K562 (cell line): ENCODE measurements at regions not wholly inside any gene's neighbourhood (a gene's known extent, or its start where the extent isn't known, plus 50 kb on each side); places are given as distances from the start of the nearest gene placed in this dataset.

Experiments used
- ATAC-seq: fragments of 200-7000 bp; cut with Tn5 transposase; 3 replicates; pipeline ENCODE4 v1.9.1; 2020; ENCODE audit warnings: moderate library complexity
- BruUV-seq: library from RNA; stranded (reverse); fragments of 400-500 nt; replicated peaks from 2 replicates; lab custom pipeline; 2021; lab: Mats Ljungman, UMichigan
- CTCF ChIA-PET: fragments of 300-600 bp; formaldehyde crosslinking; extraction: SDS; loops from one replicate; lab custom pipeline; 2021; ENCODE audit warnings: low intra/inter-chr PET ratio; lab: Yijun Ruan, JAX
- POLR2A ChIA-PET: fragments of 300-600, 350-650 bp; sonication (Branson Sonifier 250); formaldehyde crosslinking; extraction: SDS; loops from one replicate; lab custom pipeline; 2021; ENCODE audit warnings: antibody characterized with exemption, inconsistent platforms; lab: Yijun Ruan, JAX
- DNase-seq, 4 experiments: peaks; one replicate each; pipeline versions ENCODE4 v3.0.0 to v3.0.0-alpha.2; 2011 to 2018; ENCODE audit warnings: low spot score in 3 of 4, mixed read lengths in 3 of 4; ENCODE audit errors: extremely low read depth in 1 of 4
- FAIRE-seq: peaks from 2 replicates; lab custom pipeline; 2011; peaks lifted over from hg19 to GRCh38; lab: Jason Lieb, UNC
- H2AFZ ChIP-seq: 2 replicates; pipeline ENCODE4 v1.6.0; 2011; ENCODE audit warnings: low read depth, low read length, control low read depth, inconsistent platforms
- H3K27ac ChIP-seq: fragments of 200-600 bp; 3 replicates; pipeline ENCODE4 v1.8.0; 2011; ENCODE audit warnings: low read depth, mild to moderate bottlenecking, control low read depth, inconsistent platforms, low read length, moderate library complexity, mixed read lengths; ENCODE audit errors: extremely low read depth
- H3K27me3 ChIP-seq, 2 experiments: fragments of 300-600 bp in 1 of 2; 2 replicates in 1 of 2; 3 replicates in 1 of 2; pipeline versions ENCODE4 v1.6.0 to v1.8.0; 2011; ENCODE audit warnings: inconsistent platforms in 2 of 2, low read length in 2 of 2, mild to moderate bottlenecking in 1 of 2, mixed read lengths in 1 of 2, moderate library complexity in 1 of 2; ENCODE audit not compliant: control insufficient read depth in 2 of 2, insufficient read depth in 2 of 2
- H3K36me3 ChIP-seq: fragments of 300-600 bp; 3 replicates; pipeline ENCODE4 v1.8.0; 2011; ENCODE audit warnings: mild to moderate bottlenecking, low read length, inconsistent platforms; ENCODE audit not compliant: control insufficient read depth, insufficient read depth
- H3K4me1 ChIP-seq, 2 experiments: fragments of 200-600 bp in 1 of 2; replicated peaks in 1 of 2; 2 replicates in 1 of 2; 3 replicates in 1 of 2; pipeline versions ENCODE4 v1.5.1 to v1.8.0; 2011; ENCODE audit warnings: inconsistent platforms in 2 of 2, low read length in 2 of 2, mild to moderate bottlenecking in 1 of 2, mixed read lengths in 1 of 2, moderate library complexity in 1 of 2; ENCODE audit not compliant: control insufficient read depth in 2 of 2, insufficient read depth in 2 of 2
- H3K4me2 ChIP-seq: 2 replicates; pipeline ENCODE4 v1.6.1; 2011; ENCODE audit warnings: low read length, control low read depth, inconsistent platforms, mixed read lengths; ENCODE audit not compliant: insufficient read depth
- H3K4me3 ChIP-seq: fragments of 200-600 bp; sonication (generic), shearing (Covaris generic); 2 replicates; pipeline ENCODE4 v1.5.1; 2016; ENCODE audit warnings: control low read depth, inconsistent platforms
- H3K79me2 ChIP-seq: fragments of 200-600 bp; 3 replicates; pipeline ENCODE4 v1.8.0; 2011; ENCODE audit warnings: low read length, inconsistent platforms; ENCODE audit not compliant: control insufficient read depth, insufficient read depth
- H3K9ac ChIP-seq, 2 experiments: 2 replicates each; pipeline versions ENCODE4 v1.6.0 to v1.6.1; 2011; ENCODE audit warnings: low read depth in 2 of 2, low read length in 2 of 2, control low read depth in 1 of 2, inconsistent platforms in 1 of 2, mild to moderate bottlenecking in 1 of 2, mixed read lengths in 1 of 2; ENCODE audit not compliant: insufficient read depth in 1 of 2
- H3K9me1 ChIP-seq: one replicate; pipeline ENCODE4 v1.6.0; 2011; ENCODE audit warnings: inconsistent platforms, mild to moderate bottlenecking, low read length, moderate library complexity; ENCODE audit not compliant: control insufficient read depth, insufficient read depth
- H3K9me3 ChIP-seq: replicated peaks from 2 replicates; pipeline ENCODE4 v1.5.1; 2011; ENCODE audit warnings: low read depth, low read length, inconsistent platforms; ENCODE audit not compliant: control insufficient read depth, insufficient read depth
- H4K20me1 ChIP-seq: replicated peaks from 2 replicates; pipeline ENCODE4 v1.6.1; 2011; ENCODE audit warnings: low read length, inconsistent platforms, mixed read lengths; ENCODE audit not compliant: control insufficient read depth, insufficient read depth
- BRD9 ChIP-seq: fragments of 450-650 bp; IDR thresholded peaks from 2 replicates; pipeline ENCODE4 v1.6.1; 2018; ENCODE audit warnings: low read depth; ENCODE audit not compliant: partially characterized antibody
- NRF1 ChIP-seq, 2 experiments: fragments of 450-650 bp; IDR thresholded peaks in 1 of 2; conservative IDR thresholded peaks in 1 of 2; 2 replicates each; pipeline ENCODE4 v1.6.1; 2014; ENCODE audit warnings: mild to moderate bottlenecking in 2 of 2
- ZNF57 ChIP-seq: fragments of 450-650 bp; formaldehyde crosslinking; IDR thresholded peaks from 2 replicates; pipeline ENCODE4 v1.4.0; 2020; ENCODE audit warnings: mild to moderate bottlenecking, moderate library complexity
- WGBS: fragments of 100-300 bp; shearing (Covaris generic); methylation state at CpG from one replicate; pipeline ENCODE4 v1.1.6; 2016; ENCODE audit warnings: low coverage, mixed read lengths; ENCODE audit not compliant: insufficient coverage; ENCODE audit errors: missing lambda C conversion rate; 5-methylcytosine and 5-hydroxymethylcytosine counted together
- in situ Hi-C: fragments of 300-500 bp; cut with MboI; formaldehyde crosslinking; loops from 4 replicates; pipeline ENCODE4 v1.15.0; 2018; ENCODE audit warnings: inconsistent platforms, mixed read lengths
- intact Hi-C: fragments of 100-400 bp; cut with micrococcal nuclease; formaldehyde crosslinking; loops from 2 replicates; pipeline ENCODE4 v1.14.2; 2022

DNA sequence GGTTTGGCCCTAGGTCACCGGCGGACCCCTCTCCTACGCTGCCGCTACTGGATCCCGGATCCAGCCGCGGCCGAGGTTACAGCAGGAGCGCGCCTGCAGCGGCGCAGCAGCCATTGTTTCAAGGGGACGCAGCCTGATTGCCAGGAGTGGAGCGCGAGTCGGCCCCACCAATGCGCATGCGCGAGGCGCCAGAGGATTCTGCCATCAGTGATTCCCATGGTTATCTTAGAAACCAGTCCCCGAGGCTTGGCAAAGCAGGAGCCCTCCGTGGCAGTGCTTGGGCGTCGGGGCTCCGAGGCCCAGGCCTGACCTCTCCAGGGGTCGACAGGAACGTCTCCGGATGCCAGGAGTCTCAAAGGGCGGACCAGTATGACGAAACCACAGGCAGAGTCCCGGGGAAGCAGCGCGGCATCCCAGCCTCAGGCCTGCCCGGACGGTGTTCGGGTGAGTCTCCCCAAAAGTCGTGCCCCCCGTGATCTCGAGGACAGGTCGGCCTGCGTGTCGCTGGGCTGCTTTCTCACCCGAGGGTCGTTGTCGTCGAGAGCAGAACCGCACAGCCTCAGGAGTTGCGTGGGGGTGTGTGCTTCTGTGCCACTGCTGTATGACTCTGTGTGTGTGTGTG lies 608.5 kb downstream of the KCNJ18 start:
- Histone ChIP-seq H2AFZ (no peak overlapping the region), H3K27me3 (no peaks in the 10 kb centered on the region), H3K36me3 (no peaks in the 10 kb centered on the region), H4K20me1 (no peaks in the 10 kb centered on the region), H3K4me1 (peaks cover 2 to 12% of the 10 kb centered on the region in 2 experiments; a peak in 2 of 5 replicates), H3K27ac (no peak overlapping the region), H3K9me3 (peaks cover 11% of the 10 kb centered on the region), H3K9me1 (no peaks in the 10 kb centered on the region), H3K79me2 (peaks cover 4% of the 10 kb centered on the region; the same call in 2 of the 3 replicates), H3K4me3 (no peak overlapping the region), H3K9ac (no peak overlapping the region), H3K4me2 (no peak overlapping the region)
- BruUV-seq: no TSS peak
- POLR2A ChIA-PET: no interaction called here
- intact Hi-C loops (no loop called here), in situ Hi-C loops (loop anchor here (10.0 kb wide), 1 partner anchor 626 kb away; no protein-coding TSS in a partner anchor)
- ATAC-seq (no peak), DNase-seq (no peak), FAIRE-seq (no peak)
- 84% methylated on average over 15 of the region's 48 CpGs for WGBS
- no peak for TF ChIP-seq BRD9
- peak; percentile 22 to 38; a peak in 1 of 4 replicates for TF ChIP-seq NRF1 (conservative IDR thresholded peaks at IDR 0.05 in 1 of 2, IDR thresholded peaks at IDR 0.05 in 1 of 2)
- CTCF ChIA-PET: no interaction called here

DNA sequence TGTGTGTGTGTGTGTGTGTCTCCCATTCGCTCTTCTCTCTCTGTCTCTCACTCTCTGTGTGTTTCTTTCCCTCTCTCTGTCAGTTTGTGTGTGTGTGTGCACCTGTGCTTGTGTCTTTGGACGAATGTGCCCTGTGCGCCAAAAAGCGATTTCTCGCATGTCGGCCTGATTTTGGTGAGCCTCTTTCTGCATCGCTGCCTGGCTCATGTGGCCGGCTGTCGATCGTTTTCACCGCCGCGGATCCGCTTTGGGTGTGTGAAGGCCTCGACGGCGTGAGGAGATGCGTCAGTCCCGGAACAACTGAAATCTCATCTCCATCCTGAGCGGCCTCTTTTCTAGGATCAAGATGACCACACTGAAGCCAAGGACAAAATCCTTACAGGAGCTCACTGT lies 609.0 kb downstream of the KCNJ18 start:
- H3K36me3 ChIP-seq: no peaks in the 10 kb centered on the region
- H4K20me1 ChIP-seq: no peaks in the 10 kb centered on the region
- no peaks in the 10 kb centered on the region for H3K9me1 ChIP-seq
- H3K4me1 ChIP-seq: peaks cover 2 to 12% of the 10 kb centered on the region in 2 experiments; a peak in 2 of 5 replicates
- in situ Hi-C loops (loop anchor here (10.0 kb wide), 1 partner anchor 627 kb away; no protein-coding TSS in a partner anchor), intact Hi-C loops (no loop called here)
- 94% methylated on average over 9 of the region's 20 CpGs for WGBS
- POLR2A ChIA-PET: no interaction called here
- FAIRE-seq (peak; percentile 95), DNase-seq (no peak), ATAC-seq (no peak)
- no peak overlapping the region for H3K27ac ChIP-seq
- no peak overlapping the region for H3K9ac ChIP-seq
- CTCF ChIA-PET: no interaction called here
- peaks cover 6% of the 10 kb centered on the region; the same call in 2 of the 3 replicates for H3K79me2 ChIP-seq
- H3K27me3 ChIP-seq: no peaks in the 10 kb centered on the region
- no TSS peak for BruUV-seq
- H3K4me3 ChIP-seq: no peak overlapping the region
- H2AFZ ChIP-seq: no peak overlapping the region
- H3K4me2 ChIP-seq: no peak overlapping the region
- TF ChIP-seq ZNF57 (CRISPR knock-in tag): no peak
- peaks cover 11% of the 10 kb centered on the region for H3K9me3 ChIP-seq
